Naive thymus-derived CD4-positive, alpha-beta T cell (primary cell): ENCODE measurements at regions not wholly inside any gene's neighbourhood (a gene's known extent, or its start where the extent isn't known, plus 50 kb on each side); places are given as distances from the start of the nearest gene placed in this dataset.
"Not testable (repeated sequence)": the region's sequence is repeated elsewhere in the genome, so short reads cannot be mapped to it uniquely, and the experiment has no call there.

Source experiments
- ATAC-seq: fragments of 150-1000 bp; cut with Tn5 transposase; 2 replicates; pipeline ENCODE4 v1.10.0; 2021; ENCODE audit warnings: mild to moderate bottlenecking, moderate library complexity
- CTCF ChIA-PET: fragments of 350-600 bp; sonication (Branson Sonifier 250); formaldehyde crosslinking; loops from one replicate; lab custom pipeline; 2021; ENCODE audit warnings: antibody characterized with exemption; lab: Charles Lee
- POLR2A ChIA-PET: fragments of 350-600 bp; sonication (Branson Sonifier 250); formaldehyde crosslinking; loops from one replicate; lab custom pipeline; 2021; ENCODE audit warnings: antibody characterized with exemption, inconsistent platforms; lab: Charles Lee
- DNase-seq, 9 donors: peaks; one replicate each; pipeline versions ENCODE4 v3.0.0 to v3.0.0-alpha.2; 2020 to 2022; ENCODE audit warnings: mixed read lengths in 1 of 9
- H3K27ac ChIP-seq: one replicate; pipeline ENCODE4 v1.7.0; 2013; ENCODE audit warnings: mild to moderate bottlenecking, low read depth, low read length, moderate library complexity
- H3K27me3 ChIP-seq, 2 donors: one replicate each; pipeline ENCODE4 v1.7.0; 2013; ENCODE audit warnings: low read length in 2 of 2, mild to moderate bottlenecking in 2 of 2, moderate library complexity in 2 of 2; ENCODE audit not compliant: control insufficient read depth in 2 of 2, insufficient read depth in 2 of 2
- H3K36me3 ChIP-seq, 3 experiments: 1 replicate in 2 of 3; 2 replicates in 1 of 3; pipeline ENCODE4 v1.7.0; 2013; ENCODE audit warnings: low read length in 3 of 3, mild to moderate bottlenecking in 3 of 3, moderate library complexity in 1 of 3; ENCODE audit not compliant: insufficient read depth in 3 of 3, control insufficient read depth in 2 of 3
- H3K4me1 ChIP-seq, 2 donors: one replicate each; pipeline ENCODE4 v1.7.0; 2013; ENCODE audit warnings: low read length in 2 of 2, mild to moderate bottlenecking in 2 of 2, moderate library complexity in 1 of 2; ENCODE audit not compliant: control insufficient read depth in 2 of 2, insufficient read depth in 2 of 2
- H3K4me3 ChIP-seq: 2 replicates; pipeline ENCODE4 v1.7.0; 2013; ENCODE audit warnings: mild to moderate bottlenecking, low read length
- H3K9me3 ChIP-seq, 3 experiments: 1 replicate in 2 of 3; 2 replicates in 1 of 3; pipeline ENCODE4 v1.7.0; 2013; ENCODE audit warnings: low read length in 3 of 3; ENCODE audit not compliant: control insufficient read depth in 2 of 3
- H3K27ac Mint-ChIP-seq, 9 donors: one replicate each; pipeline ENCODE4 v1.8.0; 2020 to 2022; ENCODE audit warnings: mixed read lengths in 9 of 9, mild to moderate bottlenecking in 8 of 9, moderate library complexity in 5 of 9, inconsistent platforms in 2 of 9
- H3K27me3 Mint-ChIP-seq, 5 donors: one replicate each; pipeline ENCODE4 v1.8.0; 2021 to 2022; ENCODE audit warnings: mixed read lengths in 5 of 5, mild to moderate bottlenecking in 1 of 5
- H3K36me3 Mint-ChIP-seq, 5 donors: one replicate each; pipeline ENCODE4 v1.8.0; 2020 to 2022; ENCODE audit warnings: mixed read lengths in 5 of 5, mild to moderate bottlenecking in 3 of 5, inconsistent platforms in 1 of 5
- H3K4me1 Mint-ChIP-seq, 7 donors: one replicate each; pipeline ENCODE4 v1.8.0; 2020 to 2022; ENCODE audit warnings: mixed read lengths in 7 of 7, mild to moderate bottlenecking in 3 of 7, inconsistent platforms in 1 of 7
- H3K4me3 Mint-ChIP-seq, 10 donors: one replicate each; pipeline ENCODE4 v1.8.0; 2020 to 2022; ENCODE audit warnings: mild to moderate bottlenecking in 10 of 10, mixed read lengths in 10 of 10, moderate library complexity in 6 of 10, inconsistent platforms in 2 of 10
- H3K9me3 Mint-ChIP-seq, 11 donors: one replicate each; pipeline ENCODE4 v1.8.0; 2020 to 2022; ENCODE audit warnings: mixed read lengths in 11 of 11, mild to moderate bottlenecking in 4 of 11, inconsistent platforms in 1 of 11, moderate library complexity in 1 of 11
- intact Hi-C, 2 donors: fragments of 100-400 bp; cut with micrococcal nuclease; formaldehyde crosslinking; loops; one replicate each; pipeline ENCODE4 v1.15.1; 2023

DNA sequence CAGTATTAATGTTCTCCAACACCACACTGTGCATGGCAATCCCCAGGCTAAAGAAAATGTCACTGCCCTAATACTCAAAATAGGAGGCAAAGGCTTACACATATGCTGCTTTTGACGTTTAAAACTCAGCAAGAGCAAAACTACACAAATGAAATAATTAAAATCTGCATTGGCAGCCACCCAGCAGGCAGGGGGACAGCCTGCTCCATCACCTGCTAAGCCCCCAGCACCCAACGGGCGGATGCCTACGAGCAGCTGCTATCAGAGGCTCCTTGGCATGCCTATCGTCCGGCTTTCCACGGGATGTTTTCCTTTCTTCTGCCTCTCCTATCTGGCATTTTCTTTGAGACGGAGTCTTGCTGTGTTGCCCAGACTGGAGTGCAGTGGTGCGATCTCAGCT is 337.5 kb downstream of the SOX9 start:
- ATAC-seq = no peak
- no peak overlapping the region for H3K4me3 ChIP-seq

DNA sequence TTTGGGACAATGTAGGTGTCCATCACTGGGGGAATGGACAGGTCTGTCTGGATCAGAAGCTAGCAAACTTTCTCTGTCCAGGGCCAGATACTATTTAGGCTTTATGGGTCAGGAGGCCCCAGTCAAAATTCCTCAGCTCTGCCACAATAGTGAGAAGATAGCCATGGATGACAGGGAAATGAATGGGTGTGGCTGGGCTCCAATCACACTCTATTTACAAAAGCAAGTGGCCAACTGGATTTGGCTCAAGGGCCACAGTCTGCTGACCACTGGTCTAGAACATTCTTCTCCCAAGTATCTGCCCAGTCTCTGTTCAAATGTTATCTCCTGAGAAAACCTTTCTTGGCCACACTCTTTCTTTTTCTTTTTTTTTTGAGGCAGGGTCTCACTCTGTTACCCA is 339.9 kb downstream of the SOX9 start:
- Mint-ChIP-seq H3K4me1 (no peaks in the 10 kb centered on the region), H3K27me3 (peaks cover 0 to 22% (median 4%) of the 10 kb centered on the region in 5 donors), H3K9me3 (peaks cover 0 to 4% (median 0%) of the 10 kb centered on the region in 11 donors), H3K36me3 (no peaks in the 10 kb centered on the region), H3K4me3 (no peak overlapping the region), H3K27ac (no peak overlapping the region)
- H3K36me3 ChIP-seq = no peaks in the 10 kb centered on the region
- ATAC-seq (no peak), DNase-seq (no peak)
- H3K4me1 ChIP-seq = no peaks in the 10 kb centered on the region
- intact Hi-C loops = no loop called here
- no peaks in the 10 kb centered on the region for H3K9me3 ChIP-seq
- POLR2A ChIA-PET = no interaction called here
- H3K4me3 ChIP-seq = no peak overlapping the region
- CTCF ChIA-PET = no interaction called here
- no peaks in the 10 kb centered on the region for H3K27me3 ChIP-seq
- H3K27ac ChIP-seq = no peak overlapping the region

More for the DNA sequence above, 337.5 kb downstream of the SOX9 start:
- Histone ChIP-seq H3K36me3 (no peaks in the 10 kb centered on the region), H3K27ac (no peak overlapping the region), H3K4me1 (no peaks in the 10 kb centered on the region), H3K27me3 (no peaks in the 10 kb centered on the region), H3K9me3 (no peaks in the 10 kb centered on the region)
- Mint-ChIP-seq H3K27ac (no peak overlapping the region), H3K27me3 (peaks cover 0 to 11% (median 4%) of the 10 kb centered on the region in 5 donors), H3K9me3 (peaks cover 0 to 6% (median 0%) of the 10 kb centered on the region in 11 donors), H3K36me3 (no peaks in the 10 kb centered on the region), H3K4me1 (no peaks in the 10 kb centered on the region), H3K4me3 (no peak overlapping the region)
- intact Hi-C loops = no loop called here
- CTCF ChIA-PET = no interaction called here
- POLR2A ChIA-PET = no interaction called here
- DNase-seq = no peak

DNA sequence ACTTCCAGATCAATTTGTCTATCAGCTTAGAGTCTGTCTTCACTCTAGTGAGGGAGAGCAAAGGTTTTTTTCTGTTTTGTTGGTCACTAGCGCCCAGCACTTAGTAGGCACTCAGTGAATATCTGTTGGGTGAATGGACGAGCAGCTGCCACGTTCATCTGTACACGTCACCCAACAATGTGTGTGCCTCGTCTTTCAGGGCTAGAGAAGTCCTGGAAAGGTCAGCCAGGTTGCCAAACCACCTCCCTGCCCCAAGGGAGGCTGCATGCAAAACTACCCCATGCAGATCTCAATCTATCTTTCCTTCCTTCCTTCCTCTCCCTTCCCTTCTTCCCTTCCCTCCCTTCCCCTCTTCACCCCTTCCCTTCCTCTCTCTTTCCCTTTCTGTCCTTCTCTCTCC is 340.9 kb downstream of the SOX9 start:
- H3K27ac ChIP-seq = no peak overlapping the region
- POLR2A ChIA-PET = no interaction called here
- intact Hi-C loops = no loop called here

DNA sequence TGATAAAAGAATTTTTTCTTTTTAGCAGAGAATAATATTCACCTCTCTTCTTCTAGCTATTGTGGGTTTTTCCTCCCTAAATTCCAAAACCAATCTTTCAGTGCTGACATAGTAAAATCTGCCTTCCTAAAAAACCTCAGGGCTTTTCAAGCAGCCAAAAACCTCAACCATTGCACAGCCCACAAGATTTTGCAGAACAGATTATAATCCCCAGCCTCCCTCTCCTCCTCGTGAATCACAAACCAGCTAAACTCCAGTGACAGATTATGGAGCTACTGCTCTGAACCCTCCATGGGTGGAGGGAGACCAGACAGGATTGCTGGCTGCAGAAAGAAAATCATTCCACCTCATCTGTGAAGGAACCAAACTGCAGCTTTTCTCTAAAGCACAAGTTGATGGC is 341.6 kb downstream of the SOX9 start:
- intact Hi-C loops = no loop called here
- Histone ChIP-seq H3K27me3 (no peaks in the 10 kb centered on the region), H3K4me3 (no peak overlapping the region), H3K36me3 (no peaks in the 10 kb centered on the region), H3K9me3 (no peaks in the 10 kb centered on the region), H3K27ac (no peak overlapping the region), H3K4me1 (no peaks in the 10 kb centered on the region)
- Mint-ChIP-seq H3K36me3 (no peaks in the 10 kb centered on the region), H3K27ac (no peak overlapping the region), H3K9me3 (peaks cover 0 to 5% (median 0%) of the 10 kb centered on the region in 11 donors), H3K27me3 (peaks cover 0 to 24% (median 4%) of the 10 kb centered on the region in 5 donors), H3K4me3 (no peak overlapping the region), H3K4me1 (no peaks in the 10 kb centered on the region)
- no peak for DNase-seq
- ChIA-PET CTCF (no interaction called here), POLR2A (no interaction called here)
- ATAC-seq = no peak

More for the DNA sequence above, 340.9 kb downstream of the SOX9 start:
- Mint-ChIP-seq H3K9me3 (peaks cover 0 to 5% (median 0%) of the 10 kb centered on the region in 11 donors), H3K36me3 (no peaks in the 10 kb centered on the region), H3K27me3 (peaks cover 0 to 24% (median 4%) of the 10 kb centered on the region in 5 donors), H3K4me1 (no peaks in the 10 kb centered on the region), H3K4me3 (no peak overlapping the region), H3K27ac (no peak overlapping the region)
- Histone ChIP-seq H3K27me3 (no peaks in the 10 kb centered on the region), H3K4me1 (no peaks in the 10 kb centered on the region), H3K4me3 (no peak overlapping the region), H3K36me3 (no peaks in the 10 kb centered on the region), H3K9me3 (no peaks in the 10 kb centered on the region)
- no peak for ATAC-seq
- CTCF ChIA-PET = no interaction called here
- no peak for DNase-seq

DNA sequence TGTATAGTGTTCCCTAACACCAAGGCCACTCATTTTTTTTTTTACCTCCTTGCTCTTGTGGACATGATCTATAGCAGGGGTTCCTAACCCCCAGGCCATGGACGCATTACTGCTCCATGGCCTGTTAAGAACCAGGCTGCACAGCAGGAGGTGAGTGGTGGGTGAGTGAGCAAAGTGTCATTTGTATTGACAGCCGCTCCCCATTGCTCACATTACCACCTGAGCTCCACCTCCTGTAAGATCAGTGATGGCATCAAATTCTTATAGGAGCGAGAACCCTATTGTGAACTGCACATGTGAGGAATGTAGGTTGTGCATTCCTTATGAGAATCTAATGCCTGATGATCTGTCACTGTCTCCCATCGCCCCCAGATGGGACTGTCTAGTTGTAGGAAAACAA is 342.0 kb downstream of the SOX9 start:
- Mint-ChIP-seq H3K9me3 (peaks cover 0 to 5% (median 0%) of the 10 kb centered on the region in 11 donors), H3K27ac (no peak overlapping the region), H3K4me3 (no peak overlapping the region), H3K36me3 (no peaks in the 10 kb centered on the region), H3K27me3 (peaks cover 0 to 24% (median 4%) of the 10 kb centered on the region in 5 donors), H3K4me1 (no peaks in the 10 kb centered on the region)
- H3K27me3 ChIP-seq = no peaks in the 10 kb centered on the region
- DNase-seq (no peak), ATAC-seq (no peak)
- intact Hi-C loops = no loop called here
- ChIA-PET CTCF (no interaction called here), POLR2A (no interaction called here)
- no peaks in the 10 kb centered on the region for H3K36me3 ChIP-seq
- no peaks in the 10 kb centered on the region for H3K9me3 ChIP-seq
- no peak overlapping the region for H3K4me3 ChIP-seq
- no peak overlapping the region for H3K27ac ChIP-seq
- H3K4me1 ChIP-seq = no peaks in the 10 kb centered on the region

DNA sequence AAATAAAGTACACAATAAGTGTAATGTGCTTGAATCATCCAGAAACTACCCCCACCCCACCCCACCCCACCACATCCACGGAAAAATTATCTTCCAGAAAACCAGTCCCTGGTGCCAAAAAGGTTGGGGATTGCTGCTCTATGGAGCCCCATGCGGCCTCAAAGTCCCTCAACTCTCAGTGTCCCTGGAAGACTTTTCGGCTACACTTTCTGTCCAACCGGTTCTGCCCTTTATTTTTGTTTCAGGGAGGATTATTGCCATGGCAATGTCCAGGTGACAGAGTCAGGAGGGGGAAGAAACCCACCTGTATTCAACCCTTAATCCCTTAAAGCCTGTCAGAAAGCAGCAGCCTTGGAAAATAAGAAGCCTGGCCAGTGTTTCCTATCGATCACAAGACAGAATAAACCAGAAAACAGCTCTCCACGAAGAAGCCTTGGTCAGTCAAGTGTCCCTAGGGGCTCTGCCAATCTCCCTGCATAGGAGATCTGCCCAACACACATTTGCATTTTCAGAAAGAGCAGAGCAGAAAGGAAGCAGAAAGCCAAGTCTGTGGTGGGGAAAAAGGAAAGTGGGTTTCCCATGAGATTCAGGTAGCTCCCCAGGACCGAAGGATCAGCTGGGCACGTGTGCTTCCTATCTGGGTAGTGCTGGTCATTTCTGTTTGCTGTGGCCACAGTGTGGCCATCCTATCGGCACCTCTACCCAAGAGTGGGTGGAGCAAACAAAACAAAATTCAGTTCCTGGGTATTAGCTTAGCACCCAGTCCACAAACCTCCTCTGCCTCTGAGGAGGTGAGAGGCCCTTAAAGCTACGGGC is 342.7 kb downstream of the SOX9 start:
- Histone ChIP-seq H3K36me3 (no peaks in the 10 kb centered on the region), H3K4me1 (no peaks in the 10 kb centered on the region), H3K27ac (no peak overlapping the region), H3K27me3 (no peaks in the 10 kb centered on the region), H3K9me3 (no peaks in the 10 kb centered on the region), H3K4me3 (no peak overlapping the region)
- no peaks in the 10 kb centered on the region for H3K36me3 Mint-ChIP-seq
- no peak overlapping the region for H3K27ac Mint-ChIP-seq
- DNase-seq = no peak
- no peak overlapping the region for H3K4me3 Mint-ChIP-seq
- intact Hi-C loops = no loop called here
- ChIA-PET POLR2A (no interaction called here), CTCF (no interaction called here)
- ATAC-seq = no peak
- peaks cover 0 to 5% (median 0%) of the 10 kb centered on the region in 11 donors for H3K9me3 Mint-ChIP-seq
- no peaks in the 10 kb centered on the region for H3K4me1 Mint-ChIP-seq
- H3K27me3 Mint-ChIP-seq = peaks cover 0 to 24% (median 4%) of the 10 kb centered on the region in 5 donors

DNA sequence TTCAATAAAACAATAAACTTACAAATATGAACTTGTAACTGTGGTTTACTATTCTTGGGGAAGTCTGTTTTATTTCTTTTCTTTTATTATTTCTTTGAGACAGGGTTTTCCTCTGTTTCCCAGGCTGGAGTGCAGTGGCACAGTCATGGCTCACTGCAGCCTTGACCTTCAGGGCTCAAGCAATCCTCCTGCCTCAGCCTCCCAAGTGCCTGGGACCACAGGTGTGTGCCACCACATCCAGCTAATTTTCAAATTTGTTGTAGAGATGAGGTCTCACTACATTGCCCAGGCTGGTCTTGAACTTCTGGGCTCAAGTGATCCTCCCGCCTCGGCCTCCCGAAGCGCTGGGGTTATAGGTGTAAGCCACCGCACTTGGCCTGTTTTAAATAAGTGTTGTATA is 343.4 kb downstream of the SOX9 start:
- ATAC-seq, DNase-seq, H3K27me3 ChIP-seq, H3K4me3 Mint-ChIP-seq, H3K27ac Mint-ChIP-seq, H3K36me3 ChIP-seq, H3K4me3 ChIP-seq, H3K9me3 ChIP-seq, H3K9me3 Mint-ChIP-seq, intact Hi-C loops, H3K4me1 ChIP-seq, CTCF ChIA-PET, H3K4me1 Mint-ChIP-seq, H3K36me3 Mint-ChIP-seq, H3K27ac ChIP-seq, POLR2A ChIA-PET: not testable (repeated sequence)
- H3K27me3 Mint-ChIP-seq = peaks cover 0 to 19% (median 4%) of the 10 kb centered on the region in 5 donors
